SK-N-SH (cell line): ENCODE measurements at regions not wholly inside any gene's neighbourhood (a gene's known extent, or its start where the extent isn't known, plus 50 kb on each side); places are given as distances from the start of the nearest gene placed in this dataset.

Experiments used
- CTCF ChIA-PET: fragments of 300-600, 350-600 bp; formaldehyde crosslinking; extraction: SDS; loops from one replicate; lab custom pipeline; 2021; lab: Yijun Ruan, JAX
- POLR2A ChIA-PET: fragments of 350-600 bp; sonication (Branson Sonifier 250); formaldehyde crosslinking; extraction: SDS; loops from one replicate; lab custom pipeline; 2020; ENCODE audit warnings: antibody characterized with exemption, inconsistent platforms; lab: Yijun Ruan, JAX
- DNase-seq: peaks from one replicate; pipeline ENCODE4 v3.0.0; 2012
- H2AFZ ChIP-seq: fragments of 200-600 bp; sonication (generic); 2 replicates; pipeline ENCODE4 v1.8.1; 2016; ENCODE audit warnings: antibody characterized with exemption, mild to moderate bottlenecking, low read depth
- H3F3A ChIP-seq: fragments of 200-600 bp; sonication (generic); replicated peaks from 2 replicates; pipeline ENCODE3; 2016; ENCODE audit warnings: antibody characterized with exemption, mild to moderate bottlenecking; ENCODE audit not compliant: insufficient read depth
- H3K27ac ChIP-seq, 2 experiments: fragments of 200-500 bp in 1 of 2; fragments of 200-600 bp in 1 of 2; sonication (Bioruptor generic) in 1 of 2; sonication (generic), shearing (Covaris generic) in 1 of 2; 2 replicates each; pipeline versions ENCODE4 v1.5.1 to v1.6.1; 2014 to 2016; ENCODE audit warnings: low read depth in 2 of 2, inconsistent platforms in 1 of 2, low read length in 1 of 2, mild to moderate bottlenecking in 1 of 2, mixed read lengths in 1 of 2
- H3K27me3 ChIP-seq: fragments of 200-600 bp; sonication (generic), shearing (Covaris generic); 2 replicates; pipeline ENCODE4 v1.6.1; 2016; ENCODE audit warnings: mixed run types; ENCODE audit not compliant: insufficient read depth
- H3K36me3 ChIP-seq, 2 experiments: fragments of 200-500 bp in 1 of 2; fragments of 200-600 bp in 1 of 2; sonication (Bioruptor generic) in 1 of 2; sonication (generic) in 1 of 2; replicated peaks in 1 of 2; 2 replicates each; pipeline versions ENCODE3 to v1.5.1; 2014 to 2016; ENCODE audit warnings: low read length in 1 of 2, mild to moderate bottlenecking in 1 of 2; ENCODE audit not compliant: insufficient read depth in 2 of 2, control insufficient read depth in 1 of 2
- H3K4me1 ChIP-seq, 2 experiments: fragments of 200-500 bp in 1 of 2; fragments of 200-600 bp in 1 of 2; sonication (Bioruptor generic) in 1 of 2; sonication (generic), shearing (Covaris generic) in 1 of 2; 2 replicates each; pipeline versions ENCODE4 v1.5.1 to v1.6.1; 2014 to 2016; ENCODE audit warnings: low read depth in 1 of 2, low read length in 1 of 2, mixed run types in 1 of 2; ENCODE audit not compliant: insufficient read depth in 2 of 2, control insufficient read depth in 1 of 2
- H3K4me2 ChIP-seq: fragments of 200-600 bp; sonication (generic), shearing (Covaris generic); 2 replicates; pipeline ENCODE4 v1.6.1; 2017; ENCODE audit warnings: mixed run types
- H3K4me3 ChIP-seq, 2 experiments: fragments of 200-500 bp in 1 of 2; fragments of 200-600 bp in 1 of 2; sonication (Bioruptor generic) in 1 of 2; sonication (generic), shearing (Covaris generic) in 1 of 2; 2 replicates each; pipeline versions ENCODE4 v1.5.1 to v1.8.1; 2014 to 2016; ENCODE audit warnings: low read depth in 2 of 2, inconsistent platforms in 1 of 2, low read length in 1 of 2, mild to moderate bottlenecking in 1 of 2, mixed read lengths in 1 of 2, moderate library complexity in 1 of 2
- H3K79me2 ChIP-seq: fragments of 200-600 bp; sonication (generic); 2 replicates; pipeline ENCODE4 v1.8.1; 2017; ENCODE audit warnings: mild to moderate bottlenecking; ENCODE audit not compliant: insufficient read depth
- H3K9ac ChIP-seq: fragments of 200-600 bp; sonication (generic); 2 replicates; pipeline ENCODE4 v1.6.1; 2017; ENCODE audit warnings: mixed run types
- H3K9me2 ChIP-seq: fragments of 200-600 bp; sonication (generic); 2 replicates; pipeline ENCODE4 v1.6.1; 2017; ENCODE audit warnings: mixed run types
- H3K9me3 ChIP-seq: fragments of 200-600 bp; sonication (generic); 2 replicates; pipeline ENCODE4 v1.6.1; 2017; ENCODE audit warnings: mixed run types, mild to moderate bottlenecking, moderate library complexity
- H4K20me1 ChIP-seq: fragments of 200-600 bp; sonication (generic); 2 replicates; pipeline ENCODE4 v1.6.1; 2017; ENCODE audit warnings: mild to moderate bottlenecking, mixed run types; ENCODE audit not compliant: insufficient read depth
- ELF1 ChIP-seq: IDR thresholded peaks from 2 replicates; pipeline ENCODE4 v1.4.0; 2012
- FOXJ3 ChIP-seq: sonication (generic); formaldehyde crosslinking; IDR thresholded peaks from 2 replicates; pipeline ENCODE4 v1.5.1; 2020; ENCODE audit warnings: mild to moderate bottlenecking, missing genetic modification reagents
- GABPA ChIP-seq: IDR thresholded peaks from 2 replicates; pipeline ENCODE4 v1.4.0; 2012; ENCODE audit warnings: low read depth, mild to moderate bottlenecking
- POLR2AphosphoS5 ChIP-seq: IDR thresholded peaks from 2 replicates; pipeline ENCODE4 v1.6.1; 2012; ENCODE audit warnings: low read depth, low read length
- RAD21 ChIP-seq: IDR thresholded peaks from 2 replicates; pipeline ENCODE4 v1.6.1; 2012; ENCODE audit warnings: mild to moderate bottlenecking, low read length
- SMC3 ChIP-seq: IDR thresholded peaks from 2 replicates; pipeline ENCODE4 v1.6.1; 2012; ENCODE audit warnings: low read depth, low read length, improper control_type of control experiment
- TAF1 ChIP-seq: IDR thresholded peaks from 2 replicates; pipeline ENCODE4 v1.6.1; 2012; ENCODE audit warnings: low read depth, mild to moderate bottlenecking, low read length, moderate library complexity, borderline replicate concordance
- TCF12 ChIP-seq: IDR thresholded peaks from 2 replicates; pipeline ENCODE4 v1.4.0; 2012
- WGBS: methylation state at CpG from one replicate; pipeline ENCODE4 v1.1.6; 2017; ENCODE audit warnings: low lambda C conversion rate; 5-methylcytosine and 5-hydroxymethylcytosine counted together
- TF ChIP-seq, protein P1 (sequence below): IDR thresholded peaks from 2 replicates; pipeline ENCODE4 v1.6.1; 2012; ENCODE audit warnings: mild to moderate bottlenecking, low read depth, low read length, moderate library complexity
- TF ChIP-seq, protein P2 (sequence below): fragments of 150-350 bp; IDR thresholded peaks from 2 replicates; pipeline ENCODE4 v1.6.1; 2016; ENCODE audit warnings: mild to moderate bottlenecking, low read depth, low read length
- TF ChIP-seq, protein P3 (sequence below): fragments of 200-600 bp; sonication (generic); IDR thresholded peaks from 2 replicates; pipeline ENCODE4 v1.6.1; 2017; ENCODE audit warnings: antibody characterized with exemption, mild to moderate bottlenecking, moderate library complexity
- TF ChIP-seq, protein P4 (sequence below): IDR thresholded peaks from 2 replicates; pipeline ENCODE4 v1.4.0; 2012; ENCODE audit warnings: low read depth
- TF ChIP-seq, protein P5 (sequence below): IDR thresholded peaks from 2 replicates; pipeline ENCODE4 v1.4.0; 2012; ENCODE audit warnings: low read depth, borderline replicate concordance

DNA sequence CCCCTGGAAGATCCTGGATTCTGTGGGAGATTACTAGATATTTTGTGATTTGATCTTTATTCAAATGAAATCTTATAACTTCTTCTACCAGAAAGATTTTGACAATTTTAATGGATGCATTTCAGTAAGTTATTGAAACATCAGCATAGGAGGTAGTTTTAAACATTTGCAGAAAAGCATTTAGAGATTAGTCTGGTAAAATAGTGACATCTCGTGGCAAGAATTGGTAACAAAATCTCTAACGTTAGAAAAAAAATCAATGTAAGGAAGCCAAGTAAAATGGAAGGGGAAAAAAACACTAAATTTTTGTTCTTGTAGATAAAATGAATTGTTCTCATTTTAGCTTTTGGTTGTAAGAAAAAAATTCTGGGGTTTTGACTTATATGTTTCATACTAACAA, 73.3 kb downstream of the TASL start:
- Histone ChIP-seq H3K79me2 (no peaks in the 10 kb centered on the region), H3F3A (no peaks in the 10 kb centered on the region), H3K27ac (no peak overlapping the region), H4K20me1 (no peaks in the 10 kb centered on the region), H3K9ac (no peak overlapping the region), H3K36me3 (no peaks in the 10 kb centered on the region), H3K4me3 (no peak overlapping the region), H3K4me2 (no peak overlapping the region), H2AFZ (no peak overlapping the region), H3K9me2 (no peaks in the 10 kb centered on the region), H3K4me1 (no peaks in the 10 kb centered on the region), H3K9me3 (no peaks in the 10 kb centered on the region), H3K27me3 (no peaks in the 10 kb centered on the region)
- WGBS: 0% methylated on average over 2 of the region's 2 CpGs
- ChIA-PET CTCF (interaction anchor here (1.2 to 2.7 kb wide), 6 partner anchors 9 to 362 kb away, joined by 3 to 9 read pairs (median 5); no protein-coding TSS in a partner anchor), POLR2A (no interaction called here)
- TF ChIP-seq, protein P1, sequence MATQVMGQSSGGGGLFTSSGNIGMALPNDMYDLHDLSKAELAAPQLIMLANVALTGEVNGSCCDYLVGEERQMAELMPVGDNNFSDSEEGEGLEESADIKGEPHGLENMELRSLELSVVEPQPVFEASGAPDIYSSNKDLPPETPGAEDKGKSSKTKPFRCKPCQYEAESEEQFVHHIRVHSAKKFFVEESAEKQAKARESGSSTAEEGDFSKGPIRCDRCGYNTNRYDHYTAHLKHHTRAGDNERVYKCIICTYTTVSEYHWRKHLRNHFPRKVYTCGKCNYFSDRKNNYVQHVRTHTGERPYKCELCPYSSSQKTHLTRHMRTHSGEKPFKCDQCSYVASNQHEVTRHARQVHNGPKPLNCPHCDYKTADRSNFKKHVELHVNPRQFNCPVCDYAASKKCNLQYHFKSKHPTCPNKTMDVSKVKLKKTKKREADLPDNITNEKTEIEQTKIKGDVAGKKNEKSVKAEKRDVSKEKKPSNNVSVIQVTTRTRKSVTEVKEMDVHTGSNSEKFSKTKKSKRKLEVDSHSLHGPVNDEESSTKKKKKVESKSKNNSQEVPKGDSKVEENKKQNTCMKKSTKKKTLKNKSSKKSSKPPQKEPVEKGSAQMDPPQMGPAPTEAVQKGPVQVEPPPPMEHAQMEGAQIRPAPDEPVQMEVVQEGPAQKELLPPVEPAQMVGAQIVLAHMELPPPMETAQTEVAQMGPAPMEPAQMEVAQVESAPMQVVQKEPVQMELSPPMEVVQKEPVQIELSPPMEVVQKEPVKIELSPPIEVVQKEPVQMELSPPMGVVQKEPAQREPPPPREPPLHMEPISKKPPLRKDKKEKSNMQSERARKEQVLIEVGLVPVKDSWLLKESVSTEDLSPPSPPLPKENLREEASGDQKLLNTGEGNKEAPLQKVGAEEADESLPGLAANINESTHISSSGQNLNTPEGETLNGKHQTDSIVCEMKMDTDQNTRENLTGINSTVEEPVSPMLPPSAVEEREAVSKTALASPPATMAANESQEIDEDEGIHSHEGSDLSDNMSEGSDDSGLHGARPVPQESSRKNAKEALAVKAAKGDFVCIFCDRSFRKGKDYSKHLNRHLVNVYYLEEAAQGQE: no peak
- TF ChIP-seq TCF12 (no peak), ELF1 (no peak), TAF1 (no peak), GABPA (no peak), POLR2AphosphoS5 (no peak), RAD21 (peak; percentile 73), SMC3 (peak; percentile 49), FOXJ3 (CRISPR knock-in tag) (no peak)
- TF ChIP-seq, protein P2, sequence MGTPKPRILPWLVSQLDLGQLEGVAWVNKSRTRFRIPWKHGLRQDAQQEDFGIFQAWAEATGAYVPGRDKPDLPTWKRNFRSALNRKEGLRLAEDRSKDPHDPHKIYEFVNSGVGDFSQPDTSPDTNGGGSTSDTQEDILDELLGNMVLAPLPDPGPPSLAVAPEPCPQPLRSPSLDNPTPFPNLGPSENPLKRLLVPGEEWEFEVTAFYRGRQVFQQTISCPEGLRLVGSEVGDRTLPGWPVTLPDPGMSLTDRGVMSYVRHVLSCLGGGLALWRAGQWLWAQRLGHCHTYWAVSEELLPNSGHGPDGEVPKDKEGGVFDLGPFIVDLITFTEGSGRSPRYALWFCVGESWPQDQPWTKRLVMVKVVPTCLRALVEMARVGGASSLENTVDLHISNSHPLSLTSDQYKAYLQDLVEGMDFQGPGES: no peak
- TF ChIP-seq, protein P3, sequence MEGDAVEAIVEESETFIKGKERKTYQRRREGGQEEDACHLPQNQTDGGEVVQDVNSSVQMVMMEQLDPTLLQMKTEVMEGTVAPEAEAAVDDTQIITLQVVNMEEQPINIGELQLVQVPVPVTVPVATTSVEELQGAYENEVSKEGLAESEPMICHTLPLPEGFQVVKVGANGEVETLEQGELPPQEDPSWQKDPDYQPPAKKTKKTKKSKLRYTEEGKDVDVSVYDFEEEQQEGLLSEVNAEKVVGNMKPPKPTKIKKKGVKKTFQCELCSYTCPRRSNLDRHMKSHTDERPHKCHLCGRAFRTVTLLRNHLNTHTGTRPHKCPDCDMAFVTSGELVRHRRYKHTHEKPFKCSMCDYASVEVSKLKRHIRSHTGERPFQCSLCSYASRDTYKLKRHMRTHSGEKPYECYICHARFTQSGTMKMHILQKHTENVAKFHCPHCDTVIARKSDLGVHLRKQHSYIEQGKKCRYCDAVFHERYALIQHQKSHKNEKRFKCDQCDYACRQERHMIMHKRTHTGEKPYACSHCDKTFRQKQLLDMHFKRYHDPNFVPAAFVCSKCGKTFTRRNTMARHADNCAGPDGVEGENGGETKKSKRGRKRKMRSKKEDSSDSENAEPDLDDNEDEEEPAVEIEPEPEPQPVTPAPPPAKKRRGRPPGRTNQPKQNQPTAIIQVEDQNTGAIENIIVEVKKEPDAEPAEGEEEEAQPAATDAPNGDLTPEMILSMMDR: peak; percentile 75
- TF ChIP-seq, protein P4, sequence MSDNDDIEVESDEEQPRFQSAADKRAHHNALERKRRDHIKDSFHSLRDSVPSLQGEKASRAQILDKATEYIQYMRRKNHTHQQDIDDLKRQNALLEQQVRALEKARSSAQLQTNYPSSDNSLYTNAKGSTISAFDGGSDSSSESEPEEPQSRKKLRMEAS: no peak
- TF ChIP-seq, protein P5, sequence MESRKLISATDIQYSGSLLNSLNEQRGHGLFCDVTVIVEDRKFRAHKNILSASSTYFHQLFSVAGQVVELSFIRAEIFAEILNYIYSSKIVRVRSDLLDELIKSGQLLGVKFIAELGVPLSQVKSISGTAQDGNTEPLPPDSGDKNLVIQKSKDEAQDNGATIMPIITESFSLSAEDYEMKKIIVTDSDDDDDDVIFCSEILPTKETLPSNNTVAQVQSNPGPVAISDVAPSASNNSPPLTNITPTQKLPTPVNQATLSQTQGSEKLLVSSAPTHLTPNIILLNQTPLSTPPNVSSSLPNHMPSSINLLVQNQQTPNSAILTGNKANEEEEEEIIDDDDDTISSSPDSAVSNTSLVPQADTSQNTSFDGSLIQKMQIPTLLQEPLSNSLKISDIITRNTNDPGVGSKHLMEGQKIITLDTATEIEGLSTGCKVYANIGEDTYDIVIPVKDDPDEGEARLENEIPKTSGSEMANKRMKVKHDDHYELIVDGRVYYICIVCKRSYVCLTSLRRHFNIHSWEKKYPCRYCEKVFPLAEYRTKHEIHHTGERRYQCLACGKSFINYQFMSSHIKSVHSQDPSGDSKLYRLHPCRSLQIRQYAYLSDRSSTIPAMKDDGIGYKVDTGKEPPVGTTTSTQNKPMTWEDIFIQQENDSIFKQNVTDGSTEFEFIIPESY: no peak
- DNase-seq: peak; percentile 8
